NB4 (cell line): ENCODE measurements at regions not wholly inside any gene's neighbourhood (a gene's known extent, or its start where the extent isn't known, plus 50 kb on each side); places are given as distances from the start of the nearest gene placed in this dataset.

ENCODE experiments used
- CTCF ChIP-seq: IDR thresholded peaks from one replicate; pipeline ENCODE4 v1.5.1; 2012; ENCODE audit warnings: low read depth, low read length
- MAX ChIP-seq: IDR thresholded peaks from 2 replicates; pipeline ENCODE4 v1.6.1; 2011; ENCODE audit warnings: low read depth, low read length
- MYC ChIP-seq: IDR thresholded peaks from 2 replicates; pipeline ENCODE4 v1.6.1; 2011; ENCODE audit warnings: low read depth, low read length
- POLR2A ChIP-seq: IDR thresholded peaks from 2 replicates; pipeline ENCODE4 v1.6.1; 2011; ENCODE audit warnings: mild to moderate bottlenecking; ENCODE audit not compliant: insufficient read length; ENCODE audit errors: extremely low read depth

- TF ChIP-seq CTCF (no peak), MYC (no peak), POLR2A (no peak), MAX (no peak)
Measured at GRCh38 chr4:126993351-126993750, 639.4 kb upstream of the INTU start.
